ENCODE measurements at regions not wholly inside any gene's neighbourhood (a gene's known extent, or its start where the extent isn't known, plus 50 kb on each side); places are given as distances from the start of the nearest gene placed in this dataset.

DNA sequence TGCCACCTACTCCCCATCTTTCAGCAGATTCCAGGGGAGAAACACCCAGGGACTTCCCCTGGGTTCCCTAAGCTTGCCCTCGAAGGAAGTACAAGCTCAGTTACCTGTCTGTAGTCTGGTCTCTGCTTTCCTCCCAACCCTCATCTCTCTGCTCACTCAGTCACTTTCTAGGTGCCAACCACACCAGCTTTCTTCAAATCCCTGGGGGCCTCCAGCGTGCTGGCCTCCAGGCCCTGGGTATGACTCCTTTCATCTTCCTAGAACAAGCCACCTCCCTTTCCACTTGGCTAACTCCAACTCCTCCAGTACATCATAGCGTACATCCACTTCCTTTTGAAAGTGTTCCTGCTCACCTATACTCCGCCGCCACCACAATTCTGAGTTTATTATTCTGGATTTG is 222.6 kb downstream of the SNX18 start:
- DNase-seq: no peak

DNA sequence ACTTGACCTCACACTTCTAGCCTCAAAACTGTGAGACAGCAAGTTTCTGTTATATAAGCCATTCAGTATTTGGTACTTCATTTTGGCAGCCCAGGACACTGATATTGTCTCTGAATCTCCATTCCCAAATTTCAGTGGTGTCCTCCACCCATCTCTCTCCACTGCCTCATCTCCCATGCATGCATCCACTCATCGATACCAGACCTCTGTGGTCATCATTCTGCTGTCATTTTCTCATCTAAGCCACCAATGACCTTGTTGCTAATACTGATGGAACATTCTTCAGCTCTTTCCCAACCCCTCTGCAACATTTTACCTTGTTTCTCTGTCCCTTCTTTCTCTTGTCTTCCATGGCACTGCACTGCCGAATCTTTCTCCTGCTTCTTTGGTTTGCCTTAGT is 221.8 kb downstream of the SNX18 start:
- no peak for DNase-seq

DNA sequence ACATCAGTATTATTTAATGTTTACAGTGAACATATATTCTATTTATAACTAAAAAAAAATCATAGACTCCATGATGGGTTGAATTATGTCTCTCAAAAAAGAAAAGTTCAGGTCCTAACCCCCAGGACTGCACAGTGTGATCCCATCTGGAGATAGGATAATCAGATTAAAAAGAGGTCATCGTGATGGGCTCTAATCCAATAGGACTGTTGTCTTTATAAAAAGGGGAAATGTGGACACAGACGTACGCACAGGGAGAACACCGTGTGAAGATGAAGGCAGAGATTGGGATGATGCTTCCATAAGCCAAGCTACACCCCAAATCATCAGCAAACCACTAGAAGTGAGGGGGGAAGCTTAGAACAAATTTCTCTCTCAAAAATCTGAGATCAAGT is 221.4 kb downstream of the SNX18 start:
- DNase-seq: no peak

DNA sequence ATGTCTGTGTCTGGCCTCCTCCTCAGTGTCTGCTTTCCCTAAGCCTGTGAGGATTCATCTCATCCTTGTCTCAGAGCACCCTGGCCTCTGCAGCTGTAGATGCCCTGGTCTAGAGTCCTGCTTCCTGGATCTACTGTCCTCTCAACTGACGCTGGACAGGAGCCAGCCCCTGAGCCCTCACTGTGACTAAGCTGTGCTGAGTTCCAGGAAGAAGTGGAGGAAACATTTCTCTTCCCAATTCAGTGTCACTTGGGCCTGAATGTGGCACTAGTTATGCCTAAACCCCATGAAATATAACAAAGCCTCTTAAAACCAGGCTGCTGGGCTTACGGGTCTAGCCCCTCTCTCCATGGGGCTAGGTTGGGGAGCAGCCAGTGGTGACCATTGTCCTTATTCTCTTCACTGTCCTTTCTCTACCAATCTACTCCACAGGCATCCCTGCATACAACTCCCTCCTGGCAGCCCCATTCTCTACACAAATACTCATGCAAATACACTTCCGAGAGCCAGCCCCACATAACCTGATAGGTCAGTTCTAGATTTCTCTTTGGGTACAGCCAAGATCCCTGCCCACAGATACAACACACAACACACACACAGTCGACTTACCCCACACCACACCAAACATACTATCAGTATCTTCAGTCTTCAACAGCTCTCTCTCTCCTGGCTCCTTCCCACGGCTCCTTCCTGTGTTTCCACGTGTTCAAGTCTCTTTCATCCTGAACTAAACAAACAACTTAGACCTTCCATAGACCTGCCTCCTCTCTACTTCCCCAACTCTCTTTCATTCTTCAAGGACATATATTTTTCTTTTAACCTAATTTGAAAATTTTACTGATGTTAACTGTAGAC is 220.8 kb downstream of the SNX18 start:
- no peak for DNase-seq

DNA sequence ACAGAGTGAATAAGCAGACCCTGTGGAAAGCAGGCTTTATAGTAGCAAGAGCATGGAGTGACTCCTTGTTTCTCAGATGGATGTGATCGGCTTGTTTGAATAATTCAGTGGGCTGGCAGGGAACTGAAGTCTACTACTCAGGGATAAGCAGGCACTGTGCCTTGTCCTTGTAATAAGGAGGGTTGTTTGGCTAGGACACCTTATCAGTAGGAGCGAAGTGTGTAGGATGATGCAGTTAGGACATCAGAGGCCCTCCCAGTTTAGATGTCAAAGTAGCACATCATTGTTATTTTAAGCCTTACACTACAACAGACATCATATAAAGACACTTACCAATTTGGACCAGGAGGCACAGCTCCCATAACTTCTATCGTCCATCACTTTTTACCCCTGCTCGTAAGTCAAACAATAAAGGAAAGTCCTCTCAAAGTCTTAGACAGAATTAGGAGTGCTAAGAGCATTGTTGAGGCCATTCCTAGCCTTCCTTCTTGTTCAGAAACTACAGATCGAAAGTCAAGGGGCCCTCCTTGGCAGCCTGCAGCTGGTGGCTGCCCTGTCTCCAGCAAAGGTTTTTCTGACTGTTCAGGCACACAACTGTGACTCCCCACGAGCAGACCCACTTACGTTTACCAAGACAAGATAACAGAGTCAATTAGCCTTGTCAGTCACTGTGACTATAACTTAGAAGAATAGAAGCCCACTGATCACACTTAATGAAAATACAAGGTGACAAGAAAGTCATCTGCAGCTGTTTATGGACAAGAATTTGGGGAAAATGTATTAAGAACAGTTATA is 218.6 kb downstream of the SNX18 start:
- DNase-seq: no peak

DNA sequence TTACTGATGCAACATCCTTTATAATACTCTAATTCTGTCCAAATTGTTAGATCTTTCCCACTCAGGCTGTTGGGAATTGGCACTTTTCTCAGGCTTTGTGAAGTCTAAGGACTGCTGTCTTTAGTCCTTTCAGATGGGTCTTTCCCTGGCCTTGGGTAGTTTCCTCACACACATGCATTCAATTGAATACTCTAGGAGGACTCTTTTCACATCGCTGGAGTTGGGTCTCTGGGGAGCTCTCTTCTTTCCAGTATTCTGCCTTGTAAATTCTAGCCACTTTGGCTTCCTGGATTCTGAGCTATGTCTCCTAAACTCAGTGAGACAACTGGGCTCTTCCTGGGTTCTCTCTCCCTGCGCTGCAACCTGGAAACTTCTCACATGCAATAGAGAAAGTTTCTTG is 215.5 kb downstream of the SNX18 start:
- no peak for DNase-seq

DNA sequence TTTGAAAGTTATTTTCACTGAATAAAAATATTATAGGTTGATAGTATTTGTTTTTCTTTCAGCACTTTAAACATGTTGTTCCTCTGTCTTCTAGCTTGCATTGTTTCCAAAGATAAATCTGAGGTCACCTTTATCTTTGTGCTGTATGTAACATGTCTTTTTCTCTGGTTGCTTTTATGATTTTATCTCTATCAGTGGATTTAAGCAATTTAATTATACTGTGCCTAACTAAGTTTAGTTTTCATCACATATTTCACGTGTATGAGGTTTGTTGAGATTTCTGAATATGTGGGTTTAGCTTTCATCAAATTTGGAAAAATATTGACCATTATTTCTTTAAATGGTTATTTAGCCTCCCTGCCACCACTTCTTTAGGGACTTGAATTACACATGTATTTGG is 214.5 kb downstream of the SNX18 start:
- no peak for DNase-seq

DNA sequence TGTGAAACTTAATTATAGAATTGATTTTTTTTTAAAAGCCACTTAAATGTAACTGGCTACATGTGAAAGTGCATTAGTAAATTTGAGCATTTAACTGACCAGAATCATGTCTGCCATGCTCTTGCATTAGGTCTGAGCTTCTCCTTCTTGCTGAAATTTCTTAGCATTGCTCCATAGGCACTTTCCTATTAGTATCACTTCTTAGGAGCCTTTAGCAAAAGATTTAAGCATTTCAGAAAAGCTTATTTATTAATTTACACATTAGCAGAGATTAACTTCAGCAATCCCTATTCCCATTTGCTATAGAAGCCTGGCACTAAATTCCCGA is 211.0 kb downstream of the SNX18 start:
- DNase-seq: no peak

DNA sequence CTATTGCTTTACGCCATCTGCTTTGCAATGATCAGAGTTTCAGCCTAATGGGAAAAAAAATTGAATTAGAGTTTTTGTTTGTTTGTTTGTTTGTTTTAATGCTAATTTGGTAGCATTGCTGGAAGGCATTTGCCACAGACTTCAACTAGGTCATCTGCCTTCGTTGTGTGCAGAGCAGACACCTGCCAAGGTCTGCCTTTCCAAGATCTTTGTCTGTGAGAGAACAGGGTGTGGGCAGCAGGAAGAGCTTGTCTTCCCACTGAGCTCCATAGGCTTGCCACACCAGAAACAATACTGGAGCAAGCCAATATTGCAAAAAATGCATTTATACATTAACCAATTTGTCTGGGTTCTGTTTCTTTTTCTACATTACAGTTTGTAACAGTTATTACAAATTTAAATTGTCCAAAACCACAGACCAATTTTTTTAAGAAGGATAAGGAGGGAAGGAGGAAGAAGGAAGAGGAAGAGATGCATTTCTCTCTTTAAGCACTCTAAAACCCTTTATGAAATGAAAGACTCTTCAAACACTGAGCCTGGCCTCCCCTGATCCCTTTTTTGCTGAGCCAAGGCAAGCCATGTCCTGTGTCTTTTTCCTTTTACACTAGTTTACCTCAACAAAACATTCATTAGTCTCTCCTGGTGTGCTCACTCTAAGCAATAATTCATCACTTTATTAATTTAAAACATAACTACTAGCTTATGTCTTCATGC is 210.5 kb downstream of the SNX18 start:
- DNase-seq: no peak

DNA sequence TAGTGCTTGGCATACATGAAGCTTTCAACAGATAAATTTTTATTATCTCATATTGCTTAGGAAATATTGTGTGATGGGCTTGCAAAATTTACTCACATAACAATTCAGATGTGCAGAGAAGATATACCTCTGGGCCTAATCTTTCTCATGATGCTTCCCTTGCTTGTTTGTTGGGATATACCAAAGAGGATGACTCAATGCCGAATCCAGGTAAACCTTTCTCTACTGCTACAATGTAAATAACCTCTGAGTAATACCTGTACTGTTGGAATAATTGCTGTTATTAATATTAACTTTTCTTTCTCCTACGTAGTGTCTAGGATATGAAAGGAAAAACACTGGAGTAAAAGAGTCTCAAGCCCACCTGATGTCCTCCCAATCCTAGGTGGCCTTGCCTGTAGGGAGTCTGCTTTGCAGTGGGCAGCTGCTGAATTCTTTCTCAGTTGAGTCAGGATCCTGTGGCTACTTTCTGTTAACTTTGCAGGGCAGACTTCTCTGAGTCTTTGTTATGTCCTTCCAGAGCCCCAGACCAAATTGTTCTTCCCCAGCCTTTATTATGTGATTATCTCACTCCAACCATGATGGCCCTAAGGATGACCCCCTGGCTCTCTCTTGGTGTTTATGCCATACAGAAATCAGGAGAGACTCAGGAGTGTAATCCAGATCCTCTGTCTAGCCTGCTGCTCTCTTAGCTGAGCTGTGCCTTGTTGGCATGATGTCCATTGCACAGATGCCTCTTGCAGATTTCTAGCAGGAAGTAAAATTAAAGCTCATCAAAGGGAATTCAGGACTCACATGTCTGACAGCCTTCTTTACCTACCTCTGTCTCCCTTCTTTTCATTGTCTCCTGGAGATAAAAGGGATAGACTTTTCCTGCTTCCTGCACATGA is 208.1 kb downstream of the SNX18 start:
- DNase-seq: no peak

DNA sequence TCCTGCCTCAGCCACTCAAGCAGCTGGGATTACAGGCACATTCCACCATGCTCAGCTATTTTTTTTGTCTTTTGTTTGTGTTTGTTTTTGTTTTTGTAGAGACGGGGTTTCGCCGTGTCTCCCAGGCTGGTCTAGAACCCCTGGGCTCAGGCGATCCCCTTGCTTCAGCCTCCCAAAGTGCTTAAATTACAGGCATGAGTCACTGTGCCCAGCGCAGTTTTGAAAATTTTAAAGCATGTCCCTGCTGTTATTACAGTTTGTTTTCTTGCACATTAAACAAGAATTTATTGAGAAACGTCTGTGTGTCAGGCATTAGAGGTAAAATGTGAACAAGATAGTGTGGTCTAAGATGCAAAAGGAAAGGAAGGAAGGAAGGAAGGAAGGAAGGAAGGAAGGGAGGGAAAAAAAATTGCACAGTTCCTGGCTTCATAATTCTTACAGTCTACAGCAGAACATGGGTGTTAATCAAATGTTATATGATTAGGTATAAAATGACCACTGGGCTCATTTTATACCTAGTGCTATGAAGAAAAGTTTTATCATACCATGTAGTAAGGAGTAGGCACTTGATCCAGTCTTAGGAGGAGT is 205.4 kb downstream of the SNX18 start:
- no peak for DNase-seq

DNA sequence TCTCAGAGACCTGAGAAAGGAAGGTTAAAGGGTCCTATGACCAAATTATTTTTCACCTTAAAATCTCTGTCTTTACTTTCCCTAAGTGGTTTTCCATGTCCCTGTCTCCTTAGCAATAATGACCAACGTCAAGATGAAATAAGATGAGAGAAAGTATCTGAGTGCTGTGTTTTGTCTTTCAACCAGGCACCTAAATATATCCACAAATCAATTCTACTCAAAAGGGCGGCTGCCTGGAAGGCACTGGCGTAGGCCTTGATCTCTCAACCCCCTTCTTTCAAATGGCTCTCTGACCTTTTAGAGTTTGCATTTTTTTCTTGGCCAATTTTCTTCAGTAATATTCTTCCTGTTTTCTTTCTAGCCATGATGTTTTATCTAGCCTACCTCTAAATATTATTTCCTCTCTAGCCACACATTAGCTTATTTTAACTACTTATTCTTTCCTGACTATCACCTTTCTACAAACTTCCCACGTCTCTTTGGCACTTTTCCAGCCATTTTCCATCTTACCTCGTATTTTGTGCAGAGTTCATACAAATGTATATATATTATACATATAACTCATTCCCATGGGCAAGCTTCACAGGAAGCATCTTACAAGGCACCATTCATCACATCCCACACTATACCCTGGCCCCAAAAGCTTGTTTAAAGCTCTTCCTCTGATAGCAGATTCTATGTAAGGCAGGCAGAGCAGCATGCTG is 204.5 kb downstream of the SNX18 start:
- DNase-seq: no peak

DNA sequence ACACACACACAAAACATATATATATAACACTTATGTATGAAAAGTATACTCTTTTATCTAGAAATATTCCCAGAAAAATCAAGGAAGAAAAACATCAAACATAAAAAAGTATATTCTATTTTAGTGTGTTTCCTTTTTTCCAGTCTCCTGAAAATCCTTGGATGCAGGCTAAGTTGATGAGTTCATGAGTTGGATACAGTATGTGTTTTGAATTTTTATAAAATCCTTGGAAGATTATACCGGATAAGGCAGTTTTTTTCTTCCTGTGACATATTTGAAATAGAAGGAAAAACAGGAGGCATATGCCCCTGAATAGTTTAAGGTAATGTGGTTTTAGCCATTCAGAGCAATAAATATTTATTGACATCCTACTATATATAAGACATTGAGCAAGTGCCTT is 203.6 kb downstream of the SNX18 start:
- DNase-seq: no peak

DNA sequence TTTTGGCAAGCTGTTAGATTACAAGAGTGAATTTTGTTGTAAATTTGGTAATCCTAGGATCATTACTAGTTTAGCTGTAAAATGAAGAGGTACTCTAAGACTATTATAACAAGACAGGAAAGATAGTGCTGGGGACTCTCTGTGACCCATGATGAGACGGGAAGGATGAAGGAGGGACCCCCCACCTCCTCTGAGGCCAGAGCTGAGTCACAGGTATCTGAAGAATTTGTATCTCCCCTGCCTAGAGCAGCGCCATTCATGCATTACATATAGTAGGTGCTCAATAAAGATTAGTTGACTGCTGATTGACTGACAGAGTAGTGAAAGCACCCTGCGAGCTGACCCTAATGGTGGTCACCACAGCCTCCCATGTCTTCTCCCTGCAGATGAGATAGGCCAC is 202.8 kb downstream of the SNX18 start:
- no peak for DNase-seq

DNA sequence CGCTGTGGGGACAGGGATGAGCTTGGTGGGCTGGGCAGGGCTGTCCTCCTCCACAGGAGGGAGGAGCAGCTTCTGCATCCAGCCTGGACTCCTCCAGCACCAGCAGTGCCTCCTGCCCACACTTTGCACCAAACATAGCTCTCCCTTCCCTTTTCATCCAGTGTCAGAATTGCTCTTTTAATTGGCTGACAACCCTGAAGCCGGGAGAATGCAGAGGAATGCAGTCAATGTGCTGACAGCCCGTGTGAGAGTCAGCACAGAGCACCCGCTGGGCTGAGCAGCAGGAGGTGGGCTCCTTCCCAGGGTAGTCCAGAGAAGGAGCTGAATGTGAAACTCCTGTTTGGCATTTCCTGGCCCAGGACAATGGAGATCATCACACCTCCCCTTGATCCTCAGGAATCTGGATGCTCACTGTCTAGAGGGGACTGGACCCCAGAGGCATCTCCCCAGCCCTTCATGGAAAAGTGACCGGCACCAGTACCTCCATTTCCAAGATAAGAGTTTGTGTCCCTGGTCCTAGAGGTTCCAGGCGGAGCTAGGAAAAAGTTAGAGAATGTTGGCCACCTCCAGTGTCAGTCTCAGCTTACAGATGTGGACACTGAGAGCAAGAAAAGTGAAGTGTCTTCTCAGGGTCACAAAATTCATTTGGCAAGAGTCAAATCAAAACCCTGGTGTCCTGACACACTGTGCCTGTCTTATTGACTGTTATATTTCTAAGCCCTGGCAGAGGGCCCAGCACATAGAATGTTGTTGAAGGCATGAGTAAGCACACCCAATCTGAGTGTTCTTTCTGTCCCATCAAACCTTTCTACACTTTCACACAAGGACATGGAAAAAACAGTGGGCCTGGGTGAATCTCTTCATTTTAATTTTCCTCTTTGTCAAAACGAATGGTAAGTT is 202.1 kb downstream of the SNX18 start:
- no peak for DNase-seq

DNA sequence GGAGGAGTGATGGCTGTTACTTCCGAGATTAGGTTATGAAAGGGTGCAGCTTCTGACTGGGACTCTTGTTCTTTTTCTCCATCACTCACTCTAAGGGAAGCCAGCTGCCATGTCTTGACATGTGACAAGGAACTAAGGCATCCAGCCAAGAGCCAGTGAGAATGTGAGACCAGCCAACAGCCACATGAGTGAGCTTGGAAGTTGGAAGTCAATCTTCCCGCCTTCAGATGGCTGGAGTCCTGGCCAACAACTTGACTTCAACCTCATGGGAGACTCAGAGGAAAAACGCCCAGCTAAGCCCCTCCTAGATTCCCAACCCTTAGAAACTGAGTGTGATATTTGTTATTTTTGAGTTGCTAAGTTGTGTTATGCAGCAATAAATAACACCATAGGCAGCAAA is 201.1 kb downstream of the SNX18 start:
- DNase-seq: no peak

DNA sequence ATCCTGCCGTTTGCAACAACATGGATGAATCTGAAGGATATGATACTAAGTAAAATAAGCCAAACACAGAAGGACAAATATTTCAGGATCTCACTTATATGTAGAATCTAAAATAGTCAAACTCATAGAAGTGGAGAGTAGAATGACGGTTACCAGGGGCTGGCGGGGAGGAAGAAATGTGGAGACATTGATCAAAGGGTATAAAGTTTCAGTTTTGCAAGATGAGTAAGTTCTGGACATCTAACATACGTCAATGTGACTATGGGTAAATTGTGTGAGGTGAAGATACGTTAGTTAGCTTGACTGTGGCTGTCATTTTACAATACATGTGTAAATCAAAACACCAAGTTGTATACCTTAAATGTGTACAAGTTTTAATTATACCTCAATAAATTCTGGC is 200.3 kb downstream of the SNX18 start:
- DNase-seq: no peak

DNA sequence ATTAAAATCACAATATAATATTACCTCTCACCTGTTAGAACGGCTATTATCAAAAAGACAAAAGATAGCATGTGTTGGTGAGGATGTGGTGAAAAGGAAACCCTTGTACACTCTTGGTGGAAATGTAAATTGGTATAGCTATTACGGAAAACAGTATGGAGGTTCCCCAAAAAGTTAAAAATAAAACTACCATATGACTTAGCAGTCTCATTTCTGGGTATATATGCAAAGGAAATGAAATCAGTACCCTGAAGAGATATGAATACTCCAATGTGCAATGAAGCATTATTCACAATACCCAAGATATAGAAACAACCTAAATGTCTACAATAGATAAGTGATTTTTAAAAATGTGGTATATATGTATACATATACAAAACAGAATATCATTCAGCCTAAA is 199.9 kb downstream of the SNX18 start:
- no peak for DNase-seq

DNA sequence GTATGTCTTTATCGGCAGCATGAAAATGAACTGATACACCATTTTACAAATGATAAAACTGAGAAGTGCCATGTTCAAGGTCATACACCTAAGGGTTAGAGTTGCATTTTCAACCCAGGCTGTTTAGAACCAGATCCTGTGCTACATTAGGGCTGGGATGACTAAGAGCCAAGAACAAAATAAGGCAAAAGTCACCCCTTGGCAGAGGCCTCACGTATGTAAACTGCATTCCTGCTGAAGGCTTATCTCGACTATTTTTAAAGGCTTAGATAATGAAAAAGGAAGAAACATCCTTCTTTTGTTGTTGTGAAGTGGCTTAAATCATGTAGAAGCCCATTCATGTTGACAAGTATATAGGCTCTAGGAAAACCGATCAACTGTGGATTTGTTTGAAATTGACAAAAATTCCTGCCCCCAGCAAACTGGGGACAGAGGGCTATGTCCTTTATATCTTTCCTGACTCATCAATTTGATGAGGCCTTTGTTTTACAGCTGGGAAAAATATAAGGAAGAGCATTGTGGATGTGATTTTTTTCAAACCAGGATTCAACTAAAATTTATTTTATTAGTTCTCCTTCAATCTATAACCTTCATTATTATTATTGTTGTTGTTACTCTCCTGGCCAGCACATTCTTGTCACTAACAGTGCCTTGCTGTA is 196.5 kb downstream of the SNX18 start:
- DNase-seq: no peak

DNA sequence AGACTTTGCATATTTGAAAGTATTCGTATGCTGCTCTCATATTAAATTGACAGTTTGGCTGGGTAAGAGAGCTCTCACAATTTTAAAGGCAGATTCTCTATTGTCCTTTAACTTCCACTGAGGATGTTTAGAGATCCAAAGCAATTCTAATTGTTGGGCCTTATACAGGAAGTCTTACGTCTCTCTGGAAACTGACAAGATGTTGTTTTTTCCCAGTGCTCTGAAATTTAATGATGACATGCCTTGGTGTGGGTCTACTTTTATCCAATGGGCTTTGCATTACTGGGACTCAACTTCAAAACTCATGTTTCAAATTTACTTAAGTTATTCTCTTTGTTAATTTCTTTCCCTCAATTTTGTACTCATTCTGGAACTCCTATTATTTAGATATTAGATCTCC is 191.5 kb downstream of the SNX18 start:
- DNase-seq: no peak

Data from activated CD4-positive, CD25-positive, alpha-beta regulatory T cell (primary cell).